ENCODE measurements at regions not wholly inside any gene's neighbourhood (a gene's known extent, or its start where the extent isn't known, plus 50 kb on each side); places are given as distances from the start of the nearest gene placed in this dataset.

- no peak for TF ChIP-seq CTCF (conservative IDR thresholded peaks at IDR 0.05)
- peaks cover 53% of the 10 kb centered on the region for H3K4me1 Mint-ChIP-seq (ENCODE audit: unreplicated experiment)
- H3K4me3 Mint-ChIP-seq, result no peak overlapping the region
- H3K27me3 Mint-ChIP-seq, result no peaks in the 10 kb centered on the region
- DNase-seq (ENCODE audit: extremely low spot score, unreplicated experiment), result no peak
- peak overlapping the region; percentile 51 for H3K27ac Mint-ChIP-seq
- H3K9me3 Mint-ChIP-seq, result no peaks in the 10 kb centered on the region
- H3K36me3 Mint-ChIP-seq, result no peaks in the 10 kb centered on the region
These were observed 200.8 kb downstream of the RHOU start for GRCh38 chr1:228935855-228936727.

- Mint-ChIP-seq H3K4me3 (no peak overlapping the region), H3K4me1 (ENCODE audit: unreplicated experiment) (peaks cover 54% of the 10 kb centered on the region), H3K36me3 (no peaks in the 10 kb centered on the region), H3K27ac (no peak overlapping the region), H3K9me3 (no peaks in the 10 kb centered on the region), H3K27me3 (no peaks in the 10 kb centered on the region)
- DNase-seq (ENCODE audit: extremely low spot score, unreplicated experiment), result no peak
- no peak for TF ChIP-seq CTCF (conservative IDR thresholded peaks at IDR 0.05)
These were observed 201.6 kb downstream of the RHOU start for GRCh38 chr1:228936881-228937280.

- no peaks in the 10 kb centered on the region for H3K36me3 Mint-ChIP-seq
- H3K27ac Mint-ChIP-seq, result no peak overlapping the region
- peaks cover 54% of the 10 kb centered on the region for H3K4me1 Mint-ChIP-seq (ENCODE audit: unreplicated experiment)
- no peak for DNase-seq (ENCODE audit: extremely low spot score, unreplicated experiment)
- H3K4me3 Mint-ChIP-seq, result no peak overlapping the region
- H3K27me3 Mint-ChIP-seq, result no peaks in the 10 kb centered on the region
- no peaks in the 10 kb centered on the region for H3K9me3 Mint-ChIP-seq
- no peak for TF ChIP-seq CTCF (conservative IDR thresholded peaks at IDR 0.05)
These were observed 202.1 kb downstream of the RHOU start for GRCh38 chr1:228937351-228937750.

- no peaks in the 10 kb centered on the region for H3K36me3 Mint-ChIP-seq
- peak overlapping the region; percentile 25 for H3K27ac Mint-ChIP-seq
- no peak for TF ChIP-seq CTCF (conservative IDR thresholded peaks at IDR 0.05)
- no peaks in the 10 kb centered on the region for H3K27me3 Mint-ChIP-seq
- no peak overlapping the region for H3K4me3 Mint-ChIP-seq
- H3K9me3 Mint-ChIP-seq, result no peaks in the 10 kb centered on the region
- DNase-seq (ENCODE audit: extremely low spot score, unreplicated experiment), result no peak
- H3K4me1 Mint-ChIP-seq (ENCODE audit: unreplicated experiment), result peaks cover 54% of the 10 kb centered on the region
These were observed 202.7 kb downstream of the RHOU start for GRCh38 chr1:228937851-228938536.

- Mint-ChIP-seq H3K27me3 (no peaks in the 10 kb centered on the region), H3K9me3 (no peaks in the 10 kb centered on the region), H3K4me1 (ENCODE audit: unreplicated experiment) (peaks cover 54% of the 10 kb centered on the region), H3K27ac (peak overlapping the region; percentile 25), H3K4me3 (no peak overlapping the region), H3K36me3 (no peaks in the 10 kb centered on the region)
- DNase-seq (ENCODE audit: extremely low spot score, unreplicated experiment), result no peak
- TF ChIP-seq CTCF (conservative IDR thresholded peaks at IDR 0.05), result no peak
These were observed 203.2 kb downstream of the RHOU start for GRCh38 chr1:228938537-228938901.

All from type B pancreatic cell (in vitro differentiated cells).